Panc1 (cell line): ENCODE measurements at regions not wholly inside any gene's neighbourhood (a gene's known extent, or its start where the extent isn't known, plus 50 kb on each side); places are given as distances from the start of the nearest gene placed in this dataset.

Experiments used
- POLR2AphosphoS5 ChIP-seq: IDR thresholded peaks from 2 replicates; pipeline ENCODE4 v1.6.1; 2012; ENCODE audit warnings: mild to moderate bottlenecking, low read depth, low read length, moderate library complexity
- TF ChIP-seq, protein P1 (sequence below): fragments of 450-650 bp; IDR thresholded peaks from 2 replicates; pipeline ENCODE4 v1.5.1; 2017; ENCODE audit warnings: mild to moderate bottlenecking

DNA sequence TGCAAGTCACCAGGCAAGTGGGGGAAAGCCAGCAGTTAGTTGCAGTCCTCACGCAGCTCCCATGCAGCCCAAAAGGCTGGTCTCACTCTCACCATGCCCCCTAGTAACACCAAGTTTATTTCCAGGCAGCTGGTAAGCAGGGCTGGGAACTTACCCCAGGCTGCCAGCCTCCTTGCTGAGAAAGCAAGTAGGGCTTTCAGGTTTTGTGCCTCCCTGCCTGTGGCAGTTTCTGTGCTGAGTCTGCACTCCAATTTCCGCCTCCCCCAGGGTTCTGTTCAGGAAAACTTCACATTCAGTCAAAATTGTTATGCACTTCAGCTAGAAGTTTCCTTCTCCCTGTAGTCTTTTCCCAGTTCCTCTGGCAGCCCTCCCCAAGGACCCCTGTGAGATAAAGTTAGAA, 102.0 kb upstream of the SGIP1 start:
- TF ChIP-seq, protein P1, sequence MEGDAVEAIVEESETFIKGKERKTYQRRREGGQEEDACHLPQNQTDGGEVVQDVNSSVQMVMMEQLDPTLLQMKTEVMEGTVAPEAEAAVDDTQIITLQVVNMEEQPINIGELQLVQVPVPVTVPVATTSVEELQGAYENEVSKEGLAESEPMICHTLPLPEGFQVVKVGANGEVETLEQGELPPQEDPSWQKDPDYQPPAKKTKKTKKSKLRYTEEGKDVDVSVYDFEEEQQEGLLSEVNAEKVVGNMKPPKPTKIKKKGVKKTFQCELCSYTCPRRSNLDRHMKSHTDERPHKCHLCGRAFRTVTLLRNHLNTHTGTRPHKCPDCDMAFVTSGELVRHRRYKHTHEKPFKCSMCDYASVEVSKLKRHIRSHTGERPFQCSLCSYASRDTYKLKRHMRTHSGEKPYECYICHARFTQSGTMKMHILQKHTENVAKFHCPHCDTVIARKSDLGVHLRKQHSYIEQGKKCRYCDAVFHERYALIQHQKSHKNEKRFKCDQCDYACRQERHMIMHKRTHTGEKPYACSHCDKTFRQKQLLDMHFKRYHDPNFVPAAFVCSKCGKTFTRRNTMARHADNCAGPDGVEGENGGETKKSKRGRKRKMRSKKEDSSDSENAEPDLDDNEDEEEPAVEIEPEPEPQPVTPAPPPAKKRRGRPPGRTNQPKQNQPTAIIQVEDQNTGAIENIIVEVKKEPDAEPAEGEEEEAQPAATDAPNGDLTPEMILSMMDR, result no peak
- TF ChIP-seq POLR2AphosphoS5, result no peak
